ENCODE measurements at regions not wholly inside any gene's neighbourhood (a gene's known extent, or its start where the extent isn't known, plus 50 kb on each side); places are given as distances from the start of the nearest gene placed in this dataset.

- TF ChIP-seq ZFX (IDR thresholded peaks at IDR 0.05) = no peak
- TF ChIP-seq, protein P1, sequence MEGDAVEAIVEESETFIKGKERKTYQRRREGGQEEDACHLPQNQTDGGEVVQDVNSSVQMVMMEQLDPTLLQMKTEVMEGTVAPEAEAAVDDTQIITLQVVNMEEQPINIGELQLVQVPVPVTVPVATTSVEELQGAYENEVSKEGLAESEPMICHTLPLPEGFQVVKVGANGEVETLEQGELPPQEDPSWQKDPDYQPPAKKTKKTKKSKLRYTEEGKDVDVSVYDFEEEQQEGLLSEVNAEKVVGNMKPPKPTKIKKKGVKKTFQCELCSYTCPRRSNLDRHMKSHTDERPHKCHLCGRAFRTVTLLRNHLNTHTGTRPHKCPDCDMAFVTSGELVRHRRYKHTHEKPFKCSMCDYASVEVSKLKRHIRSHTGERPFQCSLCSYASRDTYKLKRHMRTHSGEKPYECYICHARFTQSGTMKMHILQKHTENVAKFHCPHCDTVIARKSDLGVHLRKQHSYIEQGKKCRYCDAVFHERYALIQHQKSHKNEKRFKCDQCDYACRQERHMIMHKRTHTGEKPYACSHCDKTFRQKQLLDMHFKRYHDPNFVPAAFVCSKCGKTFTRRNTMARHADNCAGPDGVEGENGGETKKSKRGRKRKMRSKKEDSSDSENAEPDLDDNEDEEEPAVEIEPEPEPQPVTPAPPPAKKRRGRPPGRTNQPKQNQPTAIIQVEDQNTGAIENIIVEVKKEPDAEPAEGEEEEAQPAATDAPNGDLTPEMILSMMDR (conservative IDR thresholded peaks at IDR 0.05) = peak; percentile 36
- no peak overlapping the region for H3K27ac ChIP-seq
Observed at GRCh38 chr5:40288800-40289485, 390.8 kb upstream of the PTGER4 start.

DNA sequence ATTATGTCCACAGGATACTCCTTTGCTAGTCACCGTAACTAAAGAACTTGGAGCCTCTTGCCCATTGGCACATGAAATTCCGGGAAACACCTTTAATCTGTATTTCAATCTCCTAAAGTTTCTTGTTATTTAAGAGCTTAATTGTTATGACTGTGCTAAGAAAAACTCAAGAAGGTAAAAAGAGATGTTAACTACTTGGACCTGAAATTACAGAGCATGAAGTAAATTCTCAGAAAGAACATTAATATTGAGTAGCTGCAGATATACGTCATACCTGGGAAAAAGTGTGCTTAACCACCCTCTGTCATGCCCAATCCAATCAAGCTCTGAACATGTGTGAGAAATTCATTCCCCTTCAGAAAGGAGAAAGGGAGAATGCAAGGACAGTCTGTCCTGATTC is 394.9 kb upstream of the PTGER4 start:
- TF ChIP-seq, protein P1 (conservative IDR thresholded peaks at IDR 0.05) = no peak
- no peak for TF ChIP-seq ZFX (IDR thresholded peaks at IDR 0.05)
- no peak overlapping the region for H3K27ac ChIP-seq

- no peak for TF ChIP-seq ZFX (IDR thresholded peaks at IDR 0.05)
- TF ChIP-seq, protein P1 (conservative IDR thresholded peaks at IDR 0.05) = no peak
- no peak overlapping the region for H3K27ac ChIP-seq
Observed at GRCh38 chr5:40278881-40279280, 400.8 kb upstream of the PTGER4 start.

- TF ChIP-seq, protein P1 (conservative IDR thresholded peaks at IDR 0.05) = no peak
- TF ChIP-seq ZFX (IDR thresholded peaks at IDR 0.05) = no peak
- no peak overlapping the region for H3K27ac ChIP-seq
Observed at GRCh38 chr5:40277161-40277906, 402.4 kb upstream of the PTGER4 start.

- no peak overlapping the region for H3K27ac ChIP-seq
- no peak for TF ChIP-seq ZFX (IDR thresholded peaks at IDR 0.05)
- TF ChIP-seq, protein P1 (conservative IDR thresholded peaks at IDR 0.05) = no peak
Observed at GRCh38 chr5:40276426-40277102, 403.2 kb upstream of the PTGER4 start.

GRCh38 chr5:40274568-40274967 is 405.1 kb upstream of the PTGER4 start:
- TF ChIP-seq ZFX (IDR thresholded peaks at IDR 0.05) = no peak
- TF ChIP-seq, protein P1 (conservative IDR thresholded peaks at IDR 0.05) = no peak
- no peak overlapping the region for H3K27ac ChIP-seq

DNA sequence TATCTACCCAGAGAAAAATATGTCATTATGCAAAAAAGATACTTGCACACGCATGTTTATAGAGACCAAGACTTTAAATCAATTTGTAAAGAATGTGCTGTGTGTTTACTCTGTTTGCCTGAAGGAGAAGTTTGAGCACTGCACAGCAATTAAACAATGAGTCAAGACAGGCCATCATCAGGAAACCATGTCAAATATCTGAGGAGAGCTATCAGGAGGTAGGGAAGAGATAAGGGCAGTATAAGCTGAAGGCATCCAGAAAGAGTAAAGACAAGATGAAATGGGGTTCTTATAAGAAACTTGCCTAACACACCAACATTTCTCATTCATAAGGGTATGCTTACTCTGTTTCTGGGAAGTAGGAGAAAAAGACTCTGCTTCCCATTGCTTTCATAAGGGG is 405.8 kb upstream of the PTGER4 start:
- TF ChIP-seq, protein P1 (conservative IDR thresholded peaks at IDR 0.05) = no peak
- TF ChIP-seq ZFX (IDR thresholded peaks at IDR 0.05) = no peak

More for the DNA sequence above, 405.8 kb upstream of the PTGER4 start:
- no peak overlapping the region for H3K27ac ChIP-seq
